ENCODE measurements at regions not wholly inside any gene's neighbourhood (a gene's known extent, or its start where the extent isn't known, plus 50 kb on each side); places are given as distances from the start of the nearest gene placed in this dataset.

DNA sequence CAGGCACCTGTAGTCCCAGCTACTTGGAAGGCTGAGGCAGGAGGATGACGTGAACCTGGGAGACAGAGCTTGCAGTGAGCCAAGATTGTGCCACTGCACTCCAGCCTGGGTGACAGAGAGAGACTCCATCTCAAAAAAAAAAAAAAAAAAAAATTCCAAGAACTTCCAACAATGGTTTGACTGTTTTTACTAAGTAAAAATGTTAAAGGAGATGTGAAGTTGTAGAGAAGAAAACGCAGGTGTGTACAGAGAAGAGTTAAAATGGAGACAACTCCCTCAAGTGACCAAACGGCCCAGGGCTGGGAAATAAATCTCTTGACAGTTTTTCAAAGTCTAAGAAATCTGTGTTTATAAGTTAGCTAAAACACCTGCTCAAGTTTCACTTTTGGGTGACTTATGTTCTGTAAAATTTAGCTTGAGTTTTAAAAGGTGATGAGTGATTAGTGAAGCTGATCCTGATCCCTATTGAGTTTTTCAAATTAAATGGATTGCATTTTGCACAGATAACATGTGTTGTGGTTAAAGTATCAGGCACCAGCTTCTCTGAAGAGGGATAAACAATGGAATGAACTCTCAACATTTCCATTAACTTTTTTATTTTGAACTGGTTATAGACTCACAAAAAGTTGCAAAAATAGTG lies 255.2 kb upstream of the CD180 start:
- TF ChIP-seq POLR2AphosphoS5 (IDR thresholded peaks at IDR 0.05; ENCODE audit: low read depth, low read length): no peak
- TF ChIP-seq SIN3A (IDR thresholded peaks at IDR 0.05; ENCODE audit: borderline replicate concordance, insufficient read depth, low read length): no peak
- no peak for TF ChIP-seq FOXP2 (optimal IDR thresholded peaks at IDR 0.05; ENCODE audit: borderline replicate concordance, extremely low read depth, extremely low read length, insufficient read depth)
- TF ChIP-seq TAF1 (IDR thresholded peaks at IDR 0.05; ENCODE audit: borderline replicate concordance, insufficient read depth, low read length): no peak
- TF ChIP-seq, protein P1, sequence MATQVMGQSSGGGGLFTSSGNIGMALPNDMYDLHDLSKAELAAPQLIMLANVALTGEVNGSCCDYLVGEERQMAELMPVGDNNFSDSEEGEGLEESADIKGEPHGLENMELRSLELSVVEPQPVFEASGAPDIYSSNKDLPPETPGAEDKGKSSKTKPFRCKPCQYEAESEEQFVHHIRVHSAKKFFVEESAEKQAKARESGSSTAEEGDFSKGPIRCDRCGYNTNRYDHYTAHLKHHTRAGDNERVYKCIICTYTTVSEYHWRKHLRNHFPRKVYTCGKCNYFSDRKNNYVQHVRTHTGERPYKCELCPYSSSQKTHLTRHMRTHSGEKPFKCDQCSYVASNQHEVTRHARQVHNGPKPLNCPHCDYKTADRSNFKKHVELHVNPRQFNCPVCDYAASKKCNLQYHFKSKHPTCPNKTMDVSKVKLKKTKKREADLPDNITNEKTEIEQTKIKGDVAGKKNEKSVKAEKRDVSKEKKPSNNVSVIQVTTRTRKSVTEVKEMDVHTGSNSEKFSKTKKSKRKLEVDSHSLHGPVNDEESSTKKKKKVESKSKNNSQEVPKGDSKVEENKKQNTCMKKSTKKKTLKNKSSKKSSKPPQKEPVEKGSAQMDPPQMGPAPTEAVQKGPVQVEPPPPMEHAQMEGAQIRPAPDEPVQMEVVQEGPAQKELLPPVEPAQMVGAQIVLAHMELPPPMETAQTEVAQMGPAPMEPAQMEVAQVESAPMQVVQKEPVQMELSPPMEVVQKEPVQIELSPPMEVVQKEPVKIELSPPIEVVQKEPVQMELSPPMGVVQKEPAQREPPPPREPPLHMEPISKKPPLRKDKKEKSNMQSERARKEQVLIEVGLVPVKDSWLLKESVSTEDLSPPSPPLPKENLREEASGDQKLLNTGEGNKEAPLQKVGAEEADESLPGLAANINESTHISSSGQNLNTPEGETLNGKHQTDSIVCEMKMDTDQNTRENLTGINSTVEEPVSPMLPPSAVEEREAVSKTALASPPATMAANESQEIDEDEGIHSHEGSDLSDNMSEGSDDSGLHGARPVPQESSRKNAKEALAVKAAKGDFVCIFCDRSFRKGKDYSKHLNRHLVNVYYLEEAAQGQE (IDR thresholded peaks at IDR 0.05; ENCODE audit: insufficient read depth in 1 of 2, low read depth in 2 of 2, low read length in 2 of 2): no peak

DNA sequence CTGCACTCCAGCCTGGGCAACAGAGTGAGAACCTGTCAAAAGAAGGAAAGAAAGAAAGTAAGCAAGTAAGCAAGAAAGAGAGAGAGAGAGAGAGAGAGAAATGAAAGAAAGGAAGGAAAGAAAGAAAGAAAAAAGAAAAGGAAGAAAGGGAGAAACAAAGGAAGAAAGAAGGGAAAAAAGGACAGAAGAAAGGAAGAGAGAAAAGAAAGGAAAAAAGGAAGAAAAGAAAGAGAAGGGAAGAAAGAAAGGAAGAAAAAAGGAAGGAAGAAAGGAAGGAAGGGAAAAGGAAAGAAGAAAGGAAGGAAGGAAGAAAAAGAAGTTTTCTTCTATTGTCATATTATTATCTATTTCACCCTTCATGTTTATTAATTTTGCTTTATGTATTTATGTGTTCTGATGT lies 251.1 kb upstream of the CD180 start:
- TF ChIP-seq SIN3A (IDR thresholded peaks at IDR 0.05; ENCODE audit: borderline replicate concordance, insufficient read depth, low read length): no peak
- no peak for TF ChIP-seq POLR2AphosphoS5 (IDR thresholded peaks at IDR 0.05; ENCODE audit: low read depth, low read length)
- no peak for TF ChIP-seq TAF1 (IDR thresholded peaks at IDR 0.05; ENCODE audit: borderline replicate concordance, insufficient read depth, low read length)
- TF ChIP-seq, protein P1 (IDR thresholded peaks at IDR 0.05; ENCODE audit: insufficient read depth in 1 of 2, low read depth in 2 of 2, low read length in 2 of 2): no peak
- TF ChIP-seq FOXP2 (optimal IDR thresholded peaks at IDR 0.05; ENCODE audit: borderline replicate concordance, extremely low read depth, extremely low read length, insufficient read depth): no peak

DNA sequence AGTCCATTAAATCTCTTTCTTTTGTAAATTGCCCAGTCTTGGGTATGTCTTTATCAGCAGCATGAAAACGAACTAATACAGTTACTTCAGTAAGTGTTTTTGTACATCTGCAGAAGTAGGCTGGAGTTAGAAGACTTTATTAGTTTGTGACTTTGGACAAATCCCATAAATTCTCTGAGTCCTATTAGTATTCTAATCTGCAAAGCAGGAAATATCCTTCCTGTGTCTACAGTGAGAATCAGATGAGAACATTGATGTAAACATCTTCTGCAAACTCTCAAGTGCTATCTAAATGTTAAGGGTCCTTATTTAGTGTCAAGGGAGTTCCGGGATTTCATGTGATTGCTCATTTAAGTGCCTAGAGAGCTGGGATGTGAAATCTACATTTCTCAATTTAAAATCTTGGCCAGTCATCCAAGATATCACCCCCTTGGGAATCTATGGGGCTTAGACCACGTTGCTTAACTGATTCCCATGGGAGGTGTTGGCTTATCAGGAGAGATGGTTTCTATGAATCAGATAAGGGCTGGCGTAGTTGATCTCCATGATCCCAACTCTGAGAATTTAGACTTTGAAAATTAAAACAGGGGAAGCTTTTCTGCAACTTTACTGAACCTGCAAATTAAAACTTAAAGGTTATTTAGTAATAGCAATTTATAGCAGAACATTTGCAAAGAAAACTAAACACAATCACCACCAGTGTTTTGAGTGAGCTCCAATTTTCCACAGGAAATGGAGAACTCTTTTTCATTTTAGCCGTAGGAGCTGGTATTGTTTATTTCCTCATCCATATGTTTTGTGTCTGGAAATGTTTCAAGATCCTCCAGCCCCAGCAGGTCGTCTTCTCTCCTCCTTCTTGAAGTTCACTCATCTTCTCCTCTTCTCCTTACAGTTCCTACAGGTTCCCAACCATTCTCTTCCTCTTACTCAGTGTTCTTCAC lies 241.6 kb upstream of the CD180 start:
- TF ChIP-seq SIN3A (IDR thresholded peaks at IDR 0.05; ENCODE audit: borderline replicate concordance, insufficient read depth, low read length) (no peak), POLR2AphosphoS5 (IDR thresholded peaks at IDR 0.05; ENCODE audit: low read depth, low read length) (no peak), TAF1 (IDR thresholded peaks at IDR 0.05; ENCODE audit: borderline replicate concordance, insufficient read depth, low read length) (no peak), FOXP2 (optimal IDR thresholded peaks at IDR 0.05; ENCODE audit: borderline replicate concordance, extremely low read depth, extremely low read length, insufficient read depth) (no peak)
- TF ChIP-seq, protein P1 (IDR thresholded peaks at IDR 0.05; ENCODE audit: insufficient read depth in 1 of 2, low read depth in 2 of 2, low read length in 2 of 2): no peak

DNA sequence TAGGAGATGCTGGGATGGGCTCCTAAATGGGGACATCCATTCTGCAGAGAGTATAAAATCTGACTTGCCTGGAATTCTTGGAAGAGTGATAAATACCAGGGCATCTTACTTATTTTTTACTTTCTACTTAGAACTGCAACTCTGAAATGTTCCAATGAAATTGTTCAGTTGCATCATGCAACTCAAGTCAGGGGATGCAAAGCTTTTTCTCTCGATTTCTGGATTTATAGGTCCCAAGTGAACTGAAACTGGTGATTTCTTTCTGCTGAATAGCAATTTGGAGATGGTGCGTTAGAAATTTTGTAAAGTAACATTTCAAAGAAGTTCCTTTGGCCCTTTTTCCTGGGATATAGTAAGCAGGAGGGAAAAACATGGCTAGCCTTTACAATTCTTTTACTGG lies 238.4 kb upstream of the CD180 start:
- TF ChIP-seq, protein P1 (IDR thresholded peaks at IDR 0.05; ENCODE audit: insufficient read depth in 1 of 2, low read depth in 2 of 2, low read length in 2 of 2): no peak
- TF ChIP-seq TAF1 (IDR thresholded peaks at IDR 0.05; ENCODE audit: borderline replicate concordance, insufficient read depth, low read length): no peak
- TF ChIP-seq SIN3A (IDR thresholded peaks at IDR 0.05; ENCODE audit: borderline replicate concordance, insufficient read depth, low read length): no peak
- TF ChIP-seq FOXP2 (optimal IDR thresholded peaks at IDR 0.05; ENCODE audit: borderline replicate concordance, extremely low read depth, extremely low read length, insufficient read depth): no peak
- TF ChIP-seq POLR2AphosphoS5 (IDR thresholded peaks at IDR 0.05; ENCODE audit: low read depth, low read length): no peak

Measured in PFSK-1 (cell line).